Activated naive CD4-positive, alpha-beta T cell treated with anti-CD3 and anti-CD28 coated beads, Interleukin-2, amount 50 U/mL, for 24 hours (primary cell): ENCODE measurements at regions not wholly inside any gene's neighbourhood (a gene's known extent, or its start where the extent isn't known, plus 50 kb on each side); places are given as distances from the start of the nearest gene placed in this dataset.
A peak's percentile ranks its signal among the peaks of the same experiment; 100 is the strongest.
"Not testable (repeated sequence)": the region's sequence is repeated elsewhere in the genome, so short reads cannot be mapped to it uniquely, and the experiment has no call there.

Source experiments
- H3K27ac Mint-ChIP-seq: one replicate; pipeline ENCODE4 v1.8.0; 2021; ENCODE audit warnings: mild to moderate bottlenecking, mixed read lengths
- H3K27me3 Mint-ChIP-seq: one replicate; pipeline ENCODE4 v1.8.0; 2021; ENCODE audit warnings: mixed read lengths
- H3K36me3 Mint-ChIP-seq: one replicate; pipeline ENCODE4 v1.8.0; 2021; ENCODE audit warnings: mixed read lengths
- H3K4me1 Mint-ChIP-seq: one replicate; pipeline ENCODE4 v1.8.0; 2021; ENCODE audit warnings: mixed read lengths
- H3K4me3 Mint-ChIP-seq: one replicate; pipeline ENCODE4 v1.8.0; 2021; ENCODE audit warnings: mild to moderate bottlenecking, mixed read lengths
- H3K9me3 Mint-ChIP-seq: one replicate; pipeline ENCODE4 v1.8.0; 2021; ENCODE audit warnings: mixed read lengths

GRCh38 chr1:10882069-10882468, 85.6 kb upstream of the CASZ1 start:
- Mint-ChIP-seq H3K36me3 (no peaks in the 10 kb centered on the region), H3K27me3 (peaks cover 5% of the 10 kb centered on the region), H3K4me3 (no peak overlapping the region), H3K27ac (no peak overlapping the region), H3K4me1 (no peaks in the 10 kb centered on the region), H3K9me3 (no peaks in the 10 kb centered on the region)

GRCh38 chr1:10887032-10887431, 90.6 kb upstream of the CASZ1 start:
- peaks cover 22% of the 10 kb centered on the region for H3K27me3 Mint-ChIP-seq
- H3K4me1 Mint-ChIP-seq: peaks cover 11% of the 10 kb centered on the region
- H3K36me3 Mint-ChIP-seq, H3K27ac Mint-ChIP-seq, H3K9me3 Mint-ChIP-seq, H3K4me3 Mint-ChIP-seq: not testable (repeated sequence)

- H3K36me3 Mint-ChIP-seq: no peaks in the 10 kb centered on the region
- no peak overlapping the region for H3K4me3 Mint-ChIP-seq
- H3K27ac Mint-ChIP-seq: no peak overlapping the region
- peaks cover 11% of the 10 kb centered on the region for H3K4me1 Mint-ChIP-seq
- peaks cover 26% of the 10 kb centered on the region for H3K27me3 Mint-ChIP-seq
- H3K9me3 Mint-ChIP-seq: no peaks in the 10 kb centered on the region
Observed at GRCh38 chr1:10888291-10888690, 91.8 kb upstream of the CASZ1 start.

- Mint-ChIP-seq H3K36me3 (no peaks in the 10 kb centered on the region), H3K27me3 (peaks cover 26% of the 10 kb centered on the region), H3K4me1 (peaks cover 11% of the 10 kb centered on the region), H3K9me3 (no peaks in the 10 kb centered on the region), H3K4me3 (peak overlapping the region; percentile 45), H3K27ac (no peak overlapping the region)
Observed at GRCh38 chr1:10888791-10889649, 92.6 kb upstream of the CASZ1 start.

- Mint-ChIP-seq H3K4me1 (peaks cover 11% of the 10 kb centered on the region), H3K4me3 (no peak overlapping the region), H3K27me3 (peaks cover 26% of the 10 kb centered on the region), H3K9me3 (no peaks in the 10 kb centered on the region), H3K27ac (no peak overlapping the region), H3K36me3 (no peaks in the 10 kb centered on the region)
Observed at GRCh38 chr1:10889650-10890353, 93.4 kb upstream of the CASZ1 start.

GRCh38 chr1:10890491-10891071, 94.1 kb upstream of the CASZ1 start:
- H3K9me3 Mint-ChIP-seq: no peaks in the 10 kb centered on the region
- no peak overlapping the region for H3K4me3 Mint-ChIP-seq
- no peaks in the 10 kb centered on the region for H3K36me3 Mint-ChIP-seq
- no peak overlapping the region for H3K27ac Mint-ChIP-seq
- H3K4me1 Mint-ChIP-seq: peaks cover 11% of the 10 kb centered on the region
- H3K27me3 Mint-ChIP-seq: peaks cover 26% of the 10 kb centered on the region

GRCh38 chr1:10891091-10891490, 94.6 kb upstream of the CASZ1 start:
- no peak overlapping the region for H3K27ac Mint-ChIP-seq
- H3K4me3 Mint-ChIP-seq: no peak overlapping the region
- no peaks in the 10 kb centered on the region for H3K36me3 Mint-ChIP-seq

GRCh38 chr1:10892138-10893065, 96.0 kb upstream of the CASZ1 start:
- Mint-ChIP-seq H3K4me1 (peaks cover 11% of the 10 kb centered on the region), H3K27me3 (peaks cover 21% of the 10 kb centered on the region), H3K27ac (no peak overlapping the region)

More at GRCh38 chr1:10891091-10891490, 94.6 kb upstream of the CASZ1 start:
- H3K27me3 Mint-ChIP-seq: peaks cover 24% of the 10 kb centered on the region
- H3K9me3 Mint-ChIP-seq: no peaks in the 10 kb centered on the region
- peaks cover 11% of the 10 kb centered on the region for H3K4me1 Mint-ChIP-seq

DNA sequence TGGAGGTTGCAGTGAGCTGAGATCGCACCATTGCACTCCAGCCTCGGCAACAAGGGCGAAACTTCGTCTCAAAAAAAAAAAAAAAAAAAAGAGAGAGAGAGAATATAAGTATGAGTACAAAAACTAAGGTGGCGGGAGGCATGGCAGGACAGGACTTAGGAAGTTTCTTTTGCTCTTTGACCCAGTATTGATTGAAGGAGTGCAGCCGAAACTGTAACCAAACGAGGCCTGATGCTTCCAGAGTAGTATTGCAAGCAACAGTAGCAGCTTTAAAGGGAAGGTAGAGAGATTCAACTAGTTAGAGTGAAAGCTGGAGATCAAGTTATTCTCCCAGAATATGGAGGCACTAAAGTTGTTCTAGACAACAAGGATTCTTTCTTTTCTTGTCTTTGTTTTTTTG, 99.2 kb upstream of the CASZ1 start:
- Mint-ChIP-seq H3K27me3 (peaks cover 8% of the 10 kb centered on the region), H3K36me3 (no peaks in the 10 kb centered on the region), H3K9me3 (no peaks in the 10 kb centered on the region), H3K4me3 (no peak overlapping the region), H3K27ac (no peak overlapping the region), H3K4me1 (no peaks in the 10 kb centered on the region)

More at GRCh38 chr1:10892138-10893065, 96.0 kb upstream of the CASZ1 start:
- Mint-ChIP-seq H3K9me3 (no peaks in the 10 kb centered on the region), H3K4me3 (no peak overlapping the region), H3K36me3 (no peaks in the 10 kb centered on the region)

GRCh38 chr1:10896673-10897072, 100.2 kb upstream of the CASZ1 start:
- H3K27me3 Mint-ChIP-seq: peaks cover 4% of the 10 kb centered on the region
- H3K4me3 Mint-ChIP-seq: no peak overlapping the region
- no peaks in the 10 kb centered on the region for H3K36me3 Mint-ChIP-seq
- no peak overlapping the region for H3K27ac Mint-ChIP-seq
- no peaks in the 10 kb centered on the region for H3K4me1 Mint-ChIP-seq
- no peaks in the 10 kb centered on the region for H3K9me3 Mint-ChIP-seq

DNA sequence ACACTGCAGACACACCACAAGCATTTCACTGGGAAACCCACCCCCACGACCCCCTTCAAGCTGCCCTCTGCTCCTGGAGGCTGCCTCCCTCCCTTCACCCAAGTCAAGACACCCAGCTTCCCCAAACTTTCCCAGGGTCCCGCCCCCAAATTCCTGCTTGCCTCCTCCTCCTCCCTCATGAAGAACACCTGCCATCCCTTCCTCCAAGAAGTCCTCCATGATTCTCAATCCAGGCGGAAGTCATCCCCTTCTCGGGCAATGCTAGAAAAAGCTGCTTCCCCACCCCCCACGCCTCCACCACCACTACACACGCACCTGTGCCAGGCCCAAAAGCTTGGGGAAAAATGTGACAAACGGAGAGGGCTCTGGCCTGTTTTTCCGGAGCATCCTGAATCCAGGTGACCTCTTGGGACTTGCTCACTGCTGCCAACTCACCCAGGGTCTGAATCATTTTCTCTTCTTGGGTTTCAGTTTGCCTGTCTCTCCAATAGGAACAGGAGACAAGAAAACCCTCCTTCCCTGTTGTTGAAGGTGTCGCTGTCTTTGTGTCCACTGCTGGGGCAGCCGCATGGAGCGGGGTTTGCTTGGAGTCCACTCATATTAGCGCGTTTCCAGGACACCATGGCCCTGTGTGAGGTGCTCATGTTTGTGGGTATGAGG, 101.0 kb upstream of the CASZ1 start:
- Mint-ChIP-seq H3K9me3 (no peaks in the 10 kb centered on the region), H3K4me1 (no peaks in the 10 kb centered on the region), H3K36me3 (no peaks in the 10 kb centered on the region), H3K4me3 (no peak overlapping the region), H3K27me3 (no peaks in the 10 kb centered on the region), H3K27ac (no peak overlapping the region)

DNA sequence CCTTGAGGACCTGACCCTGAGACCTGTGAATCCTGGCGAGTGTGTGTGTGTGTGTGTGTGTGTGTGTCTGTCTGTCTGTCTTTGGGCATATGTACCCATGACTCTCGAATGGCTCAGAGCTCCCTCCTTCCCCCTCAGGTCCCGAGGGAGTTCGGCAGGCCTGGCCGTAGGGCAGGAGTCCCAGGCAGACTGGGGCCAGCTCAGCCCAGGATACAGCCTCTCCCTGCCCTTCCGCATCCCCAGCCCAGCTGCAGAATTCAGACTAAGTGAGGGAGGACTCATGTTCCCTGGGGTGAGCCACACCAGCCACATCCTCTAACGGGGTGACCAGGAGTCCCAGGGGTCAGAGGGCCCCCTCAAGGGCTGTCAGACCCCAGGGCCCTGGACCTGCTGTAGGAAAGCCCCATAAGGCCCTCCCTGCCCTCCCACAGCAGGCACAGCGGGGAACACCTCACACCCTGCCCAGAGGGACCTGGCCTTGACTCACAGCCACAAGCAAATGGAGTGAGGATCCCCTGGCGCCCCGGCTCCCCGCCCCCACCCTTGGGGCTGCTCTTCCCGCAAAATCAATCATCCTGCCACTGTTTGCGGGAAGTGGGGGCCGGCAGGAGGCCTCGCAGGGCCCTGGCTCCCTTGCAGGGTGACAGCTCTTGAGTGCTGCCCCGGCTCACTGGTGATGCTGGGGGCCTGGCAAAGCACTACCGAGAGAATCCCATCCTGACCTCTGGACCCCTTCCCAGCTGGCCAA, 101.7 kb upstream of the CASZ1 start:
- Mint-ChIP-seq H3K27me3 (no peaks in the 10 kb centered on the region), H3K36me3 (no peaks in the 10 kb centered on the region), H3K4me3 (no peak overlapping the region), H3K27ac (no peak overlapping the region), H3K9me3 (no peaks in the 10 kb centered on the region), H3K4me1 (no peaks in the 10 kb centered on the region)

DNA sequence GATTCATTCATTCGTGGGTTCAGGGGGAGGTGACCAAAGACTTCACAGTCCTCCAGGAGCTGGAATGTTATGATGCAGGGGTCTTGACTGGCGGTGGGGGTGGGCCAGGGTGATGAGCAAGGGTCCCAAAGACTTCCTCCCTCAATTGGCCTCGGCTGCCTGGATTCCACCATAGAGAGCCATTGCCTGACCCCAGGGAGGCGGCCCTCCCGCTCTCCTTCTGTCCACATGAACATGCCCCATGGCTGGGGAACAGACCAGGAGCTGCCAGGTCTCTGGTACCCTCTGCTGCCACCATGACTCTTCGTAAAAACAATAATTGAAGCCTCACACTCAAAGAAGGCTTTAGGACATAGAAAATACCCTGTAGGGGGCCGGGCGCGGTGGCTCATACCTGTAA, 102.5 kb upstream of the CASZ1 start:
- Mint-ChIP-seq H3K36me3 (no peaks in the 10 kb centered on the region), H3K4me3 (no peak overlapping the region), H3K9me3 (no peaks in the 10 kb centered on the region), H3K27me3 (no peaks in the 10 kb centered on the region), H3K4me1 (peaks cover 7% of the 10 kb centered on the region), H3K27ac (no peak overlapping the region)

GRCh38 chr1:10899490-10900250, 103.2 kb upstream of the CASZ1 start:
- H3K27ac Mint-ChIP-seq: no peak overlapping the region
- no peaks in the 10 kb centered on the region for H3K27me3 Mint-ChIP-seq
- no peak overlapping the region for H3K4me3 Mint-ChIP-seq
- H3K36me3 Mint-ChIP-seq: no peaks in the 10 kb centered on the region
- H3K4me1 Mint-ChIP-seq: peaks cover 15% of the 10 kb centered on the region
- no peaks in the 10 kb centered on the region for H3K9me3 Mint-ChIP-seq
